Lower leg skin (tissue), 3 donors: ENCODE measurements at regions not wholly inside any gene's neighbourhood (a gene's known extent, or its start where the extent isn't known, plus 50 kb on each side); places are given as distances from the start of the nearest gene placed in this dataset.

ENCODE experiments used
- CTCF ChIP-seq, 3 donors: fragments of 450-650 bp; IDR thresholded peaks; one replicate each; pipeline ENCODE4 v1.5.1; 2016; ENCODE audit warnings: antibody characterized with exemption in 3 of 3, mild to moderate bottlenecking in 3 of 3, moderate library complexity in 2 of 3
- POLR2A ChIP-seq, 2 donors: fragments of 450-650 bp; IDR thresholded peaks; one replicate each; pipeline ENCODE4 v1.6.1; 2016 to 2017; ENCODE audit warnings: antibody characterized with exemption in 2 of 2, mild to moderate bottlenecking in 1 of 2, moderate library complexity in 1 of 2

DNA sequence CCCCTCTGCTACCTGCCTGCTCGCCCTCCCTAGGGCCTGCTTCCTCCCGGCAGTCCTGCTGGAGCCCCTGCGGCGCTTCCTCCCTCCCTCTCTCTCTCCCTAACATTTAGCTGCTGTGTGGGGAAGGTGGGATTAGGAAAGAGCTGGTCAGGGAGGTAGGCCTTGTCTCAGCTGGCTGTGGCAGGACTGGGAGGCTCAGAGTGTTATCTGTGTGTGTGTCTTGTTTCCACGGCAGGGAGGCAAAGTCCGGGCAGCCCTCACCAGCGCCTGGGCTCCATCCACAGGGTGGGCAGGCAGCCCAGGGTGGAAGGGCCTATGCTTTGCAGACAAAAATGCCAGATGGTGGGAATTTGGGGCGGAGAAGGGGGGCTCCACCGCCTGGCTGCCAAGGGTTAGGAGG is 105.7 kb downstream of the RPS24 start:
- TF ChIP-seq CTCF (IDR thresholded peaks at IDR 0.05) (no peak), POLR2A (IDR thresholded peaks at IDR 0.05) (no peak)
